Panc1 (cell line): ENCODE measurements at regions not wholly inside any gene's neighbourhood (a gene's known extent, or its start where the extent isn't known, plus 50 kb on each side); places are given as distances from the start of the nearest gene placed in this dataset.

Experiments used
- POLR2AphosphoS5 ChIP-seq: IDR thresholded peaks from 2 replicates; pipeline ENCODE4 v1.6.1; 2012; ENCODE audit warnings: mild to moderate bottlenecking, low read depth, low read length, moderate library complexity
- REST ChIP-seq, 2 experiments: IDR thresholded peaks; 2 replicates each; pipeline ENCODE4 v1.6.1; 2011 to 2012; ENCODE audit warnings: low read depth in 2 of 2, control low read depth in 1 of 2, low read length in 1 of 2, mild to moderate bottlenecking in 1 of 2, moderate library complexity in 1 of 2; ENCODE audit not compliant: insufficient read depth in 1 of 2
- SIN3A ChIP-seq: IDR thresholded peaks from 2 replicates; pipeline ENCODE4 v1.6.1; 2012; ENCODE audit warnings: low read depth, mild to moderate bottlenecking, low read length, moderate library complexity, borderline replicate concordance; ENCODE audit not compliant: insufficient read depth
- TF ChIP-seq, protein P1 (sequence below): fragments of 450-650 bp; IDR thresholded peaks from 2 replicates; pipeline ENCODE4 v1.5.1; 2017; ENCODE audit warnings: mild to moderate bottlenecking

DNA sequence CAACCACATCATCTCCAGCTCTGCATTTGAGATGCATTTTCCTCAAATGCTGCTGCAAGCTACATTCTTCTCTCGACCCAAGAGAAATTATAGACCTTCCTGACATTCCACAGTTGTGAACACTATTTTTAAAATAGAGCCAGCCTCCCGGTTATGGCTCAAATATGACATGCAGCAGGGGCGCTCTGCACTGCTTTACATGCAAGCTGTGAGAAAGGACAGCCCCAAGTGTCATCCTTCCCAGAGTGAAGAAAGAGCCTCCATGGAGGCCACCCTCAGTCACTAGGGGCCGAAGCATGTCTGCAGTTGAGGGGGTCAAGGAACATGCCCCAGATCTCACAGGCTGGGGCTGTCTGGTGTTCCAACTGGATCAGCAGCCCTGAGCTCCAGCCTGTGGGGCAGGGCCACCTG is 63.9 kb upstream of the CHST15 start:
- TF ChIP-seq, protein P1, sequence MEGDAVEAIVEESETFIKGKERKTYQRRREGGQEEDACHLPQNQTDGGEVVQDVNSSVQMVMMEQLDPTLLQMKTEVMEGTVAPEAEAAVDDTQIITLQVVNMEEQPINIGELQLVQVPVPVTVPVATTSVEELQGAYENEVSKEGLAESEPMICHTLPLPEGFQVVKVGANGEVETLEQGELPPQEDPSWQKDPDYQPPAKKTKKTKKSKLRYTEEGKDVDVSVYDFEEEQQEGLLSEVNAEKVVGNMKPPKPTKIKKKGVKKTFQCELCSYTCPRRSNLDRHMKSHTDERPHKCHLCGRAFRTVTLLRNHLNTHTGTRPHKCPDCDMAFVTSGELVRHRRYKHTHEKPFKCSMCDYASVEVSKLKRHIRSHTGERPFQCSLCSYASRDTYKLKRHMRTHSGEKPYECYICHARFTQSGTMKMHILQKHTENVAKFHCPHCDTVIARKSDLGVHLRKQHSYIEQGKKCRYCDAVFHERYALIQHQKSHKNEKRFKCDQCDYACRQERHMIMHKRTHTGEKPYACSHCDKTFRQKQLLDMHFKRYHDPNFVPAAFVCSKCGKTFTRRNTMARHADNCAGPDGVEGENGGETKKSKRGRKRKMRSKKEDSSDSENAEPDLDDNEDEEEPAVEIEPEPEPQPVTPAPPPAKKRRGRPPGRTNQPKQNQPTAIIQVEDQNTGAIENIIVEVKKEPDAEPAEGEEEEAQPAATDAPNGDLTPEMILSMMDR: no peak
- no peak for TF ChIP-seq REST (IDR thresholded peaks at IDR 0.05; ENCODE audit: insufficient read depth in 1 of 2, low read depth in 2 of 2, low read length in 1 of 2)
- TF ChIP-seq POLR2AphosphoS5: no peak
- no peak for TF ChIP-seq SIN3A
